Trophoblast cell (in vitro differentiated cells and primary cell): ENCODE measurements at regions not wholly inside any gene's neighbourhood (a gene's known extent, or its start where the extent isn't known, plus 50 kb on each side); places are given as distances from the start of the nearest gene placed in this dataset.

Experiments used
- DNase-seq, 2 donors: peaks; one replicate each; pipeline ENCODE4 v3.0.0-alpha.2; 2016
- H2AFZ ChIP-seq: 2 replicates; pipeline ENCODE4 v1.6.1; 2013; ENCODE audit warnings: low read length, moderate library complexity, mild to moderate bottlenecking; ENCODE audit not compliant: insufficient read depth, poor library complexity
- H2AK5ac ChIP-seq: 2 replicates; pipeline ENCODE4 v1.6.1; 2013; ENCODE audit warnings: mild to moderate bottlenecking, low read length
- H2BK120ac ChIP-seq: 2 replicates; pipeline ENCODE4 v1.6.1; 2013; ENCODE audit warnings: low read length, mild to moderate bottlenecking, moderate library complexity; ENCODE audit not compliant: insufficient read depth, poor library complexity
- H2BK12ac ChIP-seq: 2 replicates; pipeline ENCODE4 v1.6.1; 2013; ENCODE audit warnings: mild to moderate bottlenecking, low read length, moderate library complexity
- H2BK5ac ChIP-seq: 2 replicates; pipeline ENCODE4 v1.6.1; 2013; ENCODE audit warnings: low read length, low read depth, moderate library complexity, mild to moderate bottlenecking; ENCODE audit not compliant: poor library complexity
- H3K14ac ChIP-seq: 2 replicates; pipeline ENCODE4 v1.6.1; 2013; ENCODE audit warnings: mild to moderate bottlenecking, low read length
- H3K18ac ChIP-seq: 2 replicates; pipeline ENCODE4 v1.6.1; 2013; ENCODE audit warnings: mild to moderate bottlenecking, low read length
- H3K23ac ChIP-seq: 2 replicates; pipeline ENCODE4 v1.6.1; 2013; ENCODE audit warnings: low read length
- H3K27ac ChIP-seq: 2 replicates; pipeline ENCODE4 v1.5.1; 2013; ENCODE audit warnings: low read depth, mild to moderate bottlenecking, inconsistent platforms, low read length, moderate library complexity
- H3K27me3 ChIP-seq: 2 replicates; pipeline ENCODE4 v1.6.1; 2013; ENCODE audit warnings: inconsistent platforms, mild to moderate bottlenecking, low read length, moderate library complexity; ENCODE audit not compliant: insufficient read depth
- H3K36me3 ChIP-seq, 2 experiments: 1 replicate in 1 of 2; 2 replicates in 1 of 2; pipeline ENCODE4 v1.6.1; 2013; ENCODE audit warnings: low read length in 2 of 2, mild to moderate bottlenecking in 2 of 2, moderate library complexity in 1 of 2; ENCODE audit not compliant: insufficient read depth in 2 of 2, control insufficient read depth in 1 of 2
- H3K4ac ChIP-seq: 2 replicates; pipeline ENCODE4 v1.6.1; 2013; ENCODE audit warnings: low read depth, mild to moderate bottlenecking, low read length, moderate library complexity
- H3K4me1 ChIP-seq, 2 experiments: 1 replicate in 1 of 2; 2 replicates in 1 of 2; pipeline ENCODE4 v1.6.1; 2013; ENCODE audit warnings: low read length in 2 of 2, mild to moderate bottlenecking in 2 of 2, moderate library complexity in 1 of 2; ENCODE audit not compliant: insufficient read depth in 2 of 2, control insufficient read depth in 1 of 2
- H3K4me2 ChIP-seq: 2 replicates; pipeline ENCODE4 v1.6.1; 2013; ENCODE audit warnings: inconsistent platforms, mild to moderate bottlenecking, low read length, moderate library complexity
- H3K4me3 ChIP-seq: 2 replicates; pipeline ENCODE4 v1.5.1; 2013; ENCODE audit warnings: mild to moderate bottlenecking, low read depth, low read length, inconsistent platforms
- H3K79me1 ChIP-seq: one replicate; pipeline ENCODE4 v1.6.1; 2013; ENCODE audit warnings: low read length
- H3K79me2 ChIP-seq: 2 replicates; pipeline ENCODE4 v1.6.1; 2013; ENCODE audit warnings: low read length, mild to moderate bottlenecking; ENCODE audit not compliant: control insufficient read depth, insufficient read depth, poor library complexity
- H3K9ac ChIP-seq: 2 replicates; pipeline ENCODE4 v1.6.1; 2013; ENCODE audit warnings: mild to moderate bottlenecking, low read length
- H3K9me3 ChIP-seq: 2 replicates; pipeline ENCODE4 v1.6.1; 2013; ENCODE audit warnings: low read depth, mild to moderate bottlenecking, control low read depth, inconsistent platforms, low read length; ENCODE audit not compliant: insufficient read depth
- H4K12ac ChIP-seq: 2 replicates; pipeline ENCODE4 v1.6.1; 2013; ENCODE audit warnings: low read depth, mild to moderate bottlenecking, low read length, moderate library complexity
- H4K8ac ChIP-seq: 2 replicates; pipeline ENCODE4 v1.6.1; 2013; ENCODE audit warnings: low read depth, mild to moderate bottlenecking, low read length, moderate library complexity
- H4K91ac ChIP-seq: one replicate; pipeline ENCODE4 v1.6.1; 2013; ENCODE audit warnings: low read depth, mild to moderate bottlenecking, low read length, moderate library complexity
- WGBS: extraction: QIAGEN DNeasy Blood & Tissue Kit; methylation state at CpG from one replicate; pipeline ENCODE4 v1.1.7; 2013; ENCODE audit warnings: missing lambda C conversion rate; ENCODE audit not compliant: insufficient read length, insufficient coverage; ENCODE audit errors: extremely low coverage; 5-methylcytosine and 5-hydroxymethylcytosine counted together

DNA sequence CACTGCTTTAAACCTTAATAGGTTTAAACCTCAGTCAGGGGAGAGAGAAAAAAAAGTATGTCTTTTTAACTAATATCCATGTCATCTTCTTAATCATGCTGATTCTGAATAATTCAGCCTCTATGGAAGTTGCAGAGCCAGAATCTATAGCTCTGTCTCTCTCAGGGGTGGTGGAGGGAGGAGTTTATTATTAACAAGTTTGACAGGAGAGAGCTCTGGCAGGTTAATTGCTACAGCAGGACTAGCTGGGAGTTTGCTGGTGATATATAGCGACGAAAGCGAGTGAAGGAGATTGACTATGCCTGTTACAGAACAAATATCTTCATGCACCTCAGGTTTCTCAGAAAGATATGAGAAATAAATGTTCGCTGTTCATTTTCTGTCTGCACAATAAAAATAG is 586.4 kb downstream of the TLE4 start:
- no CpG with 5 or more reads among the region's 4 CpGs for WGBS
- no peaks in the 10 kb centered on the region for H3K9me3 ChIP-seq
- no peak overlapping the region for H3K18ac ChIP-seq
- H3K27ac ChIP-seq, result no peak overlapping the region
- H3K79me2 ChIP-seq, result no peaks in the 10 kb centered on the region
- no peak overlapping the region for H3K9ac ChIP-seq
- H3K4me2 ChIP-seq, result no peak overlapping the region
- no peak for DNase-seq
- no peak overlapping the region for H2BK120ac ChIP-seq
- H3K23ac ChIP-seq, result no peak overlapping the region
- H3K4me1 ChIP-seq, result no peaks in the 10 kb centered on the region
- H3K4me3 ChIP-seq, result no peak overlapping the region
- no peaks in the 10 kb centered on the region for H3K36me3 ChIP-seq
- H2BK5ac ChIP-seq, result no peak overlapping the region
- no peaks in the 10 kb centered on the region for H3K27me3 ChIP-seq
- H3K4ac ChIP-seq, result no peak overlapping the region
- no peak overlapping the region for H4K12ac ChIP-seq
- H2AK5ac ChIP-seq, result no peak overlapping the region
- no peaks in the 10 kb centered on the region for H3K79me1 ChIP-seq
- H2BK12ac ChIP-seq, result no peak overlapping the region
- no peak overlapping the region for H4K91ac ChIP-seq
- no peak overlapping the region for H3K14ac ChIP-seq
- no peak overlapping the region for H4K8ac ChIP-seq
- H2AFZ ChIP-seq, result no peak overlapping the region

DNA sequence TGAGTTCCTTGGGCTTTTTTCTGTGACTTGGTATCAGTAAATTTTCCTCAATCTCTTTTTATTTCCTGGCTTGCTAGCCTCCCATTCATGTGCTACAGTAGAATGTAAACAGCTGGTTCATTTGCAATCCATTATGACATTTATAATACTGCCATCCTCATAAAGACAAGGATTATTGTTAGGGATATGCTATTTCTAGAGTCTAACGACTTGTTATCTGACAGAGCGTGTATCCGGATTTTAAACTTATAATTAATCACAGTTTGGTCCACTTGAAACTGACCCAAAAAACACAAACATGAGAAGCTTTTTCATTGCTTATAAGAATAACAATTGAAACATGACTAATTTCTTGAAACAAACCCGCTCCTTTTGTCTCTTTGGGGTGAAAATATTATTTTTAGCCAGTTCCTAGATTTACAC is 585.8 kb downstream of the TLE4 start:
- Histone ChIP-seq H3K23ac (no peak overlapping the region), H3K27ac (no peak overlapping the region)
- no CpG with 5 or more reads among the region's 4 CpGs for WGBS

DNA sequence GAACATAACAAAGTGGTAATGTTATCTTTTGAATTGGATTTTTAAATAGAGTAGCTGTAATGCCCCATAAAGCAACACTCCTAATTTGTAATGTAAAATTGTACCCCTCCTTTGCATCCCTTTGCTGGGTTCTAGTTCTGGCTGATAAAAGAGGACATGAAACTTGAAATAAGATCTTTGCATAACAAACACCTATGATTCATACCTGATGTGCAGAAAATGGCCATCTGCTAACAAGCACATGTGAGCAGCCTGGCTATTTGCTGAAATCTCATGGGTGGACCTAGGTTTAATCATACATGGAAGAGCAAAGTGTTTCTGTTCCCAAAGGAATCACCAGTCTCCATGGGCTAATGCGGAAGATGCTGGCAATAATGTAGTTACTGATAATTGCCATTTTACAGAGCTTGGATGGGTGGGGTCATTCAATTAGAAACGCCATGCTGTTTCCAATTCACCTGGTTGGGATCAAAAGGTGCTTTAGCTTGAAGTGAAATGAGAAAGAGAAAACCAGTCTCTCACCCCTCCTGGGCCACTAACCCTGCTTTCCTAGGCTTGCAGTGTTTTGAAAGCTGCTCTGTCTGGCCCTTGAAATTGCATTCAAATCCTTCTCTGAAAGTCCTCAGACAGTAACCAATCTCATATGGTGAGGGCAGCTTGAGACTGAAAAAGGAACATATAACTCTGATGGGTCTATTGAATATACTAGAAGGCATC is 585.1 kb downstream of the TLE4 start:
- Histone ChIP-seq H3K4ac (no peak overlapping the region), H2AFZ (no peak overlapping the region), H3K18ac (no peak overlapping the region), H3K79me2 (no peaks in the 10 kb centered on the region), H4K91ac (no peak overlapping the region), H4K12ac (no peak overlapping the region), H4K8ac (no peak overlapping the region), H2BK5ac (no peak overlapping the region), H3K4me3 (no peak overlapping the region), H3K79me1 (no peaks in the 10 kb centered on the region), H2AK5ac (no peak overlapping the region), H3K36me3 (no peaks in the 10 kb centered on the region), H2BK120ac (no peak overlapping the region), H3K14ac (no peak overlapping the region), H3K4me2 (no peak overlapping the region), H3K9ac (no peak overlapping the region), H3K4me1 (no peaks in the 10 kb centered on the region), H3K27me3 (no peaks in the 10 kb centered on the region), H2BK12ac (no peak overlapping the region), H3K27ac (no peak overlapping the region), H3K9me3 (no peaks in the 10 kb centered on the region), H3K23ac (no peak overlapping the region)
- DNase-seq, result no peak
- no CpG with 5 or more reads among the region's 2 CpGs for WGBS

More for the DNA sequence above, 585.8 kb downstream of the TLE4 start:
- Histone ChIP-seq H2AFZ (no peak overlapping the region), H3K4me3 (no peak overlapping the region), H3K36me3 (no peaks in the 10 kb centered on the region), H2BK5ac (no peak overlapping the region), H3K14ac (no peak overlapping the region), H3K4me2 (no peak overlapping the region), H4K91ac (no peak overlapping the region), H3K9ac (no peak overlapping the region), H3K79me1 (no peaks in the 10 kb centered on the region), H3K27me3 (no peaks in the 10 kb centered on the region), H4K12ac (no peak overlapping the region), H3K79me2 (no peaks in the 10 kb centered on the region), H3K9me3 (no peaks in the 10 kb centered on the region), H3K4me1 (no peaks in the 10 kb centered on the region), H2BK12ac (no peak overlapping the region), H4K8ac (no peak overlapping the region), H2BK120ac (no peak overlapping the region), H3K4ac (no peak overlapping the region), H2AK5ac (no peak overlapping the region), H3K18ac (no peak overlapping the region)
- DNase-seq, result no peak

DNA sequence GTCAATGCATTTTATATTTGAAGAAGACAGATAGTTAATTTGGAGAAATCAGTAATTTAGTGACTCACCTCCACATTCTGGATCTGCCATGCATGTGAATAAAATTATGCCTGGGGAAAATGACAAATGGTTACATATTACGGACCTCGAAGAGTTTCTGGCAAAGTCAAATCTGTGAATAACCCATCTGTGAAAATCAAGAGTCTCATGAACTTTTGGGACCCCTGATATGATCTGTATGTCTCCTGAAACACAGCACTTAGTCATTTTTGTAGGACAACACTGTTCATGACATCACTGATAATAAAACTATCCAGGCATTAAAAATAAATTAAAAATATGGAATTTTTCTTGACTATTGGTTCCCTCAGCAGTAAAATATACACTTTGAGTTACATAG is 584.5 kb downstream of the TLE4 start:
- H3K14ac ChIP-seq, result no peak overlapping the region
- H2BK12ac ChIP-seq, result no peak overlapping the region
- whole genome bisulfite sequencing, result no CpG with 5 or more reads among the region's 2 CpGs
- H3K4me1 ChIP-seq, result no peaks in the 10 kb centered on the region
- no peak overlapping the region for H3K9ac ChIP-seq
- no peak overlapping the region for H2BK120ac ChIP-seq
- no peaks in the 10 kb centered on the region for H3K79me2 ChIP-seq
- H3K23ac ChIP-seq, result no peak overlapping the region
- H3K4me3 ChIP-seq, result no peak overlapping the region
- no peak overlapping the region for H3K18ac ChIP-seq
- no peak overlapping the region for H2AFZ ChIP-seq
- no peak overlapping the region for H4K91ac ChIP-seq
- H4K8ac ChIP-seq, result no peak overlapping the region
- H2BK5ac ChIP-seq, result no peak overlapping the region
- H3K4me2 ChIP-seq, result no peak overlapping the region
- H3K9me3 ChIP-seq, result no peaks in the 10 kb centered on the region
- no peaks in the 10 kb centered on the region for H3K36me3 ChIP-seq
- H3K4ac ChIP-seq, result no peak overlapping the region
- H3K27me3 ChIP-seq, result no peaks in the 10 kb centered on the region
- H4K12ac ChIP-seq, result no peak overlapping the region
- H3K79me1 ChIP-seq, result no peaks in the 10 kb centered on the region
- H3K27ac ChIP-seq, result no peak overlapping the region
- H2AK5ac ChIP-seq, result no peak overlapping the region
- no peak for DNase-seq
